Keratinocyte (primary cell): ENCODE measurements at regions not wholly inside any gene's neighbourhood (a gene's known extent, or its start where the extent isn't known, plus 50 kb on each side); places are given as distances from the start of the nearest gene placed in this dataset.
"Not testable (repeated sequence)": the region's sequence is repeated elsewhere in the genome, so short reads cannot be mapped to it uniquely, and the experiment has no call there.

Source experiments
- DNase-seq: peaks from one replicate; pipeline ENCODE4 v3.0.0-alpha.2; 2011; ENCODE audit warnings: low read depth, missing footprints, low spot score
- FAIRE-seq: peaks from 2 replicates; lab custom pipeline; 2011; peaks lifted over from hg19 to GRCh38; lab: Jason Lieb, UNC
- H2AFZ ChIP-seq: 2 replicates; pipeline ENCODE4 v1.6.0; 2012; ENCODE audit warnings: low read length, control low read depth, inconsistent platforms; ENCODE audit not compliant: control insufficient read depth
- H3K27ac ChIP-seq: 2 replicates; pipeline ENCODE4 v1.5.1; 2011; ENCODE audit warnings: low read length; ENCODE audit not compliant: control insufficient read depth, insufficient read depth
- H3K27me3 ChIP-seq: 3 replicates; pipeline ENCODE4 v1.6.0; 2011; ENCODE audit warnings: low read length; ENCODE audit not compliant: control insufficient read depth, insufficient read depth; ENCODE audit errors: extremely low read depth
- H3K36me3 ChIP-seq, 2 experiments: 2 replicates in 1 of 2; 3 replicates in 1 of 2; pipeline ENCODE4 v1.5.1; 2011; ENCODE audit warnings: low read length in 2 of 2, mild to moderate bottlenecking in 1 of 2; ENCODE audit not compliant: control insufficient read depth in 2 of 2, insufficient read depth in 2 of 2; ENCODE audit errors: extremely low read depth in 1 of 2
- H3K4me1 ChIP-seq: 3 replicates; pipeline ENCODE4 v1.5.1; 2011; ENCODE audit warnings: low read length; ENCODE audit not compliant: control insufficient read depth, insufficient read depth; ENCODE audit errors: extremely low read depth
- H3K4me2 ChIP-seq: 3 replicates; pipeline ENCODE4 v1.6.0; 2011; ENCODE audit warnings: low read depth, low read length; ENCODE audit not compliant: control insufficient read depth, insufficient read depth; ENCODE audit errors: extremely low read depth
- H3K4me3 ChIP-seq, 3 experiments: fragments of 200-600 bp in 1 of 3; sonication (generic) in 1 of 3; 2 replicates in 2 of 3; 3 replicates in 1 of 3; pipeline ENCODE4 v1.5.1; 2011 to 2016; ENCODE audit warnings: low read length in 3 of 3, mild to moderate bottlenecking in 3 of 3, control low read depth in 2 of 3, inconsistent platforms in 1 of 3, low read depth in 1 of 3, mixed read lengths in 1 of 3, mixed run types in 1 of 3, moderate library complexity in 1 of 3; ENCODE audit not compliant: control insufficient read depth in 2 of 3, insufficient read depth in 2 of 3; ENCODE audit errors: extremely low read depth in 1 of 3
- H3K79me2 ChIP-seq: 2 replicates; pipeline ENCODE4 v1.6.0; 2012; ENCODE audit warnings: low read length; ENCODE audit not compliant: control insufficient read depth, insufficient read depth
- H3K9ac ChIP-seq: 3 replicates; pipeline ENCODE4 v1.6.0; 2011; ENCODE audit warnings: low read length; ENCODE audit not compliant: control insufficient read depth, insufficient read depth; ENCODE audit errors: extremely low read depth
- H3K9me1 ChIP-seq: 3 replicates; pipeline ENCODE4 v1.6.0; 2011; ENCODE audit warnings: low read length; ENCODE audit not compliant: control insufficient read depth, insufficient read depth; ENCODE audit errors: extremely low read depth
- H3K9me3 ChIP-seq: 2 replicates; pipeline ENCODE4 v1.5.1; 2012; ENCODE audit warnings: low read depth, low read length; ENCODE audit not compliant: control insufficient read depth
- H4K20me1 ChIP-seq: 3 replicates; pipeline ENCODE4 v1.6.0; 2011; ENCODE audit warnings: low read length; ENCODE audit not compliant: control insufficient read depth, insufficient read depth; ENCODE audit errors: extremely low read depth
- dilution Hi-C: fragments of 300-500 bp; cut with MboI; formaldehyde crosslinking; loops from one replicate; pipeline ENCODE4 v1.7.0; 2020; ENCODE audit warnings: low sequenced_read_pairs; ENCODE audit not compliant: extremely low pct_ligation_motif_present

DNA sequence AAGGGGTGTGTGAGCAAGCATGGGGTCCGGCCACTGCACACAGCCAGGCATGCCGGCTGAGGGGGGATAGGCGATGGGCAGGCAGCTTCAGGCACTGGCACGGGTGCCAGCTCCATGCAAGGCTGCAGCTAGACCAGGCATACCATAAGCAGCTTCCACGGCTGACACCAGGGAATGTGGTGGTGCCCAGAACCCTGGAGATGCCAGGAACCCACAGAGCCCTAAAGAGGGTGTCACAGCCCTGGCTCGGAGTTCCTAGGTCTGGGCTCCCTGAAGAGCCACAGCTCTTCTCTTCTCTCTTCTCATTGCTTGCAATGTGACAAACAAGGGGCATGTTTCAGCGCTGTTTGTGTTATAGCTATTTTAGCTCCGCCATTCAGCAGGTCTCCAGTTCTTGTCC lies 442.5 kb downstream of the SPATA31A1 start:
- H3K36me3 ChIP-seq, DNase-seq, H3K4me1 ChIP-seq, H3K9me1 ChIP-seq, H3K9me3 ChIP-seq, H3K4me3 ChIP-seq, FAIRE-seq, H4K20me1 ChIP-seq, dilution Hi-C loops, H3K27me3 ChIP-seq, H3K79me2 ChIP-seq, H2AFZ ChIP-seq, H3K4me2 ChIP-seq, H3K9ac ChIP-seq, H3K27ac ChIP-seq: not testable (repeated sequence)

DNA sequence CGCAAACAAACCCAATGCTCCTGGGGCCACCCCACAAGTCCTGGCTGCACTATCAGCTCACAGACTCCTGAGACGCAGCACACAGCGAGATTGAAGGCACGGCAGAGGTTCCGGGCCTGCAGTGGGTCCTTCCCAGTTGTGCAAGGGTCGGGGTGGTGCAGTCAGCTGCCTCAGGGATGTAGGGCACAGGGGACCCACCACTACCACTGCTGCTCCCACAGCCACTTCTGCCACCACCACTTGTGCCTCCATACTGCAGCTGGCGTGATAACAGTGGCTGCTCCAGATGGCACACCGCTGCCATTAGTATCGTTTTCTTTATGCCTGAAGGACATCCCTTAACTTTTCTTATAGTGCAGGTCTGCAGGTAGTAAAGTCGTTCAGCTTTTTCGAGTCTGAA lies 443.8 kb downstream of the SPATA31A1 start:
- H3K4me2 ChIP-seq, H3K4me3 ChIP-seq, H3K36me3 ChIP-seq, H3K79me2 ChIP-seq, DNase-seq, H3K9me3 ChIP-seq, dilution Hi-C loops, H3K27ac ChIP-seq, H3K27me3 ChIP-seq, H2AFZ ChIP-seq, H3K4me1 ChIP-seq, H4K20me1 ChIP-seq, FAIRE-seq, H3K9ac ChIP-seq, H3K9me1 ChIP-seq: not testable (repeated sequence)

DNA sequence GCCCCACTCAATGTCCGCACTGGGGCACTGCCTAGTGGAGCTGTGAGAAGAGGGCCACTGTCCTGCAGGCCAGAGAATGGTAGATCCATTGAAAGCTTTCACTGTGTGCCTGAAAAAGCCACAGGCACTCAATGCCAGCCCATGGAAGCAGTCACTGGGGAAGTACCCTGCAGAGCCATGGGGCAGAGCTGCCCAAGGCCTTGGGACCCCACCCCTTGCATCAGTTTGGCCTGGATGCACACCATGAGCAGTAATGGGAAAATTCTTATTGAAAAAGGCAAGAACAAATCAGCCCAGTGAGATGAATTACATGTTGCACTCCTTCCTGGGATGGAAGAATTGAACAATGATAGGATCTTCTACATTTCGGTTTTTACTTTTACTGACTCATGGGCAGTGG lies 447.1 kb downstream of the SPATA31A1 start:
- DNase-seq, H4K20me1 ChIP-seq, H3K27me3 ChIP-seq, H3K9me1 ChIP-seq, dilution Hi-C loops, H2AFZ ChIP-seq, H3K79me2 ChIP-seq, H3K36me3 ChIP-seq, H3K27ac ChIP-seq, H3K4me1 ChIP-seq, H3K4me2 ChIP-seq, H3K9me3 ChIP-seq, H3K4me3 ChIP-seq, FAIRE-seq, H3K9ac ChIP-seq: not testable (repeated sequence)

DNA sequence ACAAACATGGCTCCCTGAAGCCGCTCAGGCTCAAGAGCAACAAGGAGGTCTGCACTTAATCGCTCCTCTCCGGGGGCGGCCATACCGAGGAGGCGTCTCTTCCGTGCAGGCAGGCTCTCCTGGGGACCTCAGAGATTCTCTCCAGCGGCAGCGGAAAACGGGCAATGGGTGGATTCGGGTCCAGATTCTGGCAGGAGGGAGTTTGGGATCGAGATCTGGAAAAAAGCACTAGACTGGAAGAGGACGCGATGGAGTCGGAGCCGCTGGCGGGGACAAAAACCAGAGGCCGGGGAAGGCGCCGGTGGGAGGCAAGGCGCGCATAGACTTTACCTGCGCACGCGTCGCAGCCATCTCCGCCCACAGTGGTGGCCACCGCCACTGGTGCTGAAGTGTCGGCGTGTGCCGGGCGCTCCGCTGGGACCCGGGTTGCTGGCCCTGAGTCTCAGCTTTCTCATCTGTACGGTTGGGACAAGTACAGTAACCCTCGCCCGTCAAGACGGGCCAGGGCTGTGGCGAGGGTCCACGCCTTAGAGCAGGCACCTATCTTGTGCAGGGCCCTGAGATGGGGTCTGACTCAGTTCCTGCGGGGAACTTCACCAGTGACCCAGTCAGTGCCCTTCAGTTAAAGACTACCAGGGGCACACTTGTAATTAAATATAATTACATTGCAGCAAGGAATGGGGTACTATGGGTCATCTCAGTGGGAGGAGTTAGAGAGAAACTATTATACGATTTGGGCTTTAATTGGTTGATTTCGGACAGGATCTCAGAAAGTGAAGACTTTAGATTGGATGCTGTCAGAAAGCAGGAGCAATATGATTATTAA lies 454.1 kb downstream of the SPATA31A1 start:
- H3K36me3 ChIP-seq, H3K9me1 ChIP-seq, DNase-seq, H3K9me3 ChIP-seq, H3K79me2 ChIP-seq, H4K20me1 ChIP-seq, H3K27me3 ChIP-seq, dilution Hi-C loops, FAIRE-seq, H3K4me1 ChIP-seq: not testable (repeated sequence)
- Histone ChIP-seq H2AFZ (peak overlapping the region; percentile 59), H3K4me2 (peak overlapping the region; percentile 62), H3K9ac (peak overlapping the region; percentile 61), H3K4me3 (peak overlapping the region; percentile 51 to 66 (median 63)), H3K27ac (peak overlapping the region; percentile 36)

DNA sequence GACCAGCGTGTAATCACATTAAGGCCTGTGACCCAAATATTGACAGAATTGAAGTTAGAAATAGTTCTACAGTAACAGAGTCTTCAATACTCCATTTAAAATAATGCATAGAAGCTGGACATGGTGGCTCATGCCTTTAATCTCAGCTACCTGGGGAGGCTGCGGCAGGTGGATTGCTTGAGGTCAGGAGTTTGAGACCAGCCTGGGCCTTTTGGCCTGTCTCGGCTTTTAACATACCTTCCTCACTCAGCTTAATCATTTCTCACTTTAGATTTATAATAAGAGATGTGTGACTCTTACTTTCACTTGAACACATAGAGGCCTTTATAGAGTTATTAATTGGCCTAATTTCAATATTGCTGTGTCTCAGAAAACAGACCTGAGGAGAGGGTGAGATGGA lies 454.9 kb downstream of the SPATA31A1 start:
- H3K4me2 ChIP-seq, DNase-seq, H3K79me2 ChIP-seq, FAIRE-seq, H3K4me3 ChIP-seq, H3K9ac ChIP-seq, H3K27me3 ChIP-seq, dilution Hi-C loops, H4K20me1 ChIP-seq, H2AFZ ChIP-seq, H3K27ac ChIP-seq, H3K9me1 ChIP-seq, H3K36me3 ChIP-seq, H3K4me1 ChIP-seq, H3K9me3 ChIP-seq: not testable (repeated sequence)
